Stimulated activated naive CD4-positive, alpha-beta T cell (primary cell): ENCODE measurements at regions not wholly inside any gene's neighbourhood (a gene's known extent, or its start where the extent isn't known, plus 50 kb on each side); places are given as distances from the start of the nearest gene placed in this dataset.
A peak's percentile ranks its signal among the peaks of the same experiment; 100 is the strongest.

ENCODE experiments used
- DNase-seq, 6 experiments: peaks; one replicate each; lab custom pipeline; 2025; lab: John Stamatoyannopoulos, UW

- DNase-seq, result no peak
These were observed 75.4 kb downstream of the CDC7 start for GRCh38 chr1:91575909-91576519.

- DNase-seq, result no peak
These were observed 77.9 kb downstream of the CDC7 start for GRCh38 chr1:91578320-91579109.

GRCh38 chr1:91579658-91580228 lies 79.1 kb downstream of the CDC7 start:
- DNase-seq, result no peak

GRCh38 chr1:91582431-91582921 lies 81.8 kb downstream of the CDC7 start:
- DNase-seq, result no peak

- no peak for DNase-seq
These were observed 82.7 kb downstream of the CDC7 start for GRCh38 chr1:91583326-91583755.

GRCh38 chr1:91584309-91584708 lies 83.7 kb downstream of the CDC7 start:
- no peak for DNase-seq

- DNase-seq, result no peak
These were observed 84.2 kb downstream of the CDC7 start for GRCh38 chr1:91584878-91585277.

- DNase-seq, result no peak
These were observed 84.9 kb downstream of the CDC7 start for GRCh38 chr1:91585502-91585901.

- DNase-seq, result no peak
These were observed 85.3 kb downstream of the CDC7 start for GRCh38 chr1:91585982-91586381.

GRCh38 chr1:91589437-91589836 lies 88.8 kb downstream of the CDC7 start:
- DNase-seq, result no peak

GRCh38 chr1:91591175-91591974 lies 90.7 kb downstream of the CDC7 start:
- DNase-seq, result peak in 2 of 6 experiments; percentile 15 to 16

GRCh38 chr1:91592716-91593477 lies 92.2 kb downstream of the CDC7 start:
- DNase-seq, result no peak

- DNase-seq, result no peak
These were observed 93.9 kb downstream of the CDC7 start for GRCh38 chr1:91594383-91595055.

GRCh38 chr1:91596474-91596873 lies 95.8 kb downstream of the CDC7 start:
- no peak for DNase-seq

- DNase-seq, result no peak
These were observed 96.6 kb downstream of the CDC7 start for GRCh38 chr1:91597215-91597614.

- no peak for DNase-seq
These were observed 100.0 kb downstream of the CDC7 start for GRCh38 chr1:91600431-91601337.

- no peak for DNase-seq
These were observed 101.1 kb downstream of the CDC7 start for GRCh38 chr1:91601554-91602376.

- DNase-seq, result no peak
These were observed 102.8 kb downstream of the CDC7 start for GRCh38 chr1:91603409-91603808.

GRCh38 chr1:91604632-91605031 lies 104.0 kb downstream of the CDC7 start:
- DNase-seq, result no peak
